Motor neuron (in vitro differentiated cells): ENCODE measurements at regions not wholly inside any gene's neighbourhood (a gene's known extent, or its start where the extent isn't known, plus 50 kb on each side); places are given as distances from the start of the nearest gene placed in this dataset.

Source experiments
- ATAC-seq, 8 experiments: fragments of 200-7000 bp; cut with Tn5 transposase; replicated peaks in 6 of 8; 2 replicates each; pipeline ENCODE4 v1.8.0; 2021; ENCODE audit warnings: mild to moderate bottlenecking in 8 of 8, moderate library complexity in 8 of 8
- H3K27ac ChIP-seq, 2 donors: fragments of 250-450 bp; sonication (Bioruptor Pico); 2 replicates each; pipeline ENCODE4 v1.9.0; 2021; ENCODE audit warnings: antibody characterized with exemption in 2 of 2, mild to moderate bottlenecking in 2 of 2, moderate library complexity in 1 of 2
- H3K4me1 ChIP-seq, 2 donors: fragments of 250-450 bp; sonication (Bioruptor Pico); replicated peaks in 1 of 2; 2 replicates each; pipeline ENCODE4 v1.6.1; 2021; ENCODE audit warnings: antibody characterized with exemption in 2 of 2, mild to moderate bottlenecking in 2 of 2, moderate library complexity in 1 of 2
- H3K4me3 ChIP-seq, 5 donors: fragments of 250-450 bp; sonication (Bioruptor Pico); 2 replicates each; pipeline ENCODE4 v1.9.0; 2021; ENCODE audit warnings: antibody characterized with exemption in 5 of 5, mild to moderate bottlenecking in 5 of 5, moderate library complexity in 4 of 5
- whole genome bisulfite sequencing, 10 experiments: fragments of 450-650 bp; shearing (Covaris generic); methylation state at CpG; one replicate each; pipeline ENCODE4 v1.0.0; 2022; 5-methylcytosine and 5-hydroxymethylcytosine counted together
- in situ Hi-C, 9 experiments: fragments of 400-800 bp; cut with MboI; loops; one replicate each; pipeline ENCODE4 v1.15.0; 2021; ENCODE audit warnings: low sequenced_read_pairs in 9 of 9, low pct_unique_long_range_greater_than_20kb in 2 of 9; ENCODE audit not compliant: unreplicated experiment in 9 of 9

DNA sequence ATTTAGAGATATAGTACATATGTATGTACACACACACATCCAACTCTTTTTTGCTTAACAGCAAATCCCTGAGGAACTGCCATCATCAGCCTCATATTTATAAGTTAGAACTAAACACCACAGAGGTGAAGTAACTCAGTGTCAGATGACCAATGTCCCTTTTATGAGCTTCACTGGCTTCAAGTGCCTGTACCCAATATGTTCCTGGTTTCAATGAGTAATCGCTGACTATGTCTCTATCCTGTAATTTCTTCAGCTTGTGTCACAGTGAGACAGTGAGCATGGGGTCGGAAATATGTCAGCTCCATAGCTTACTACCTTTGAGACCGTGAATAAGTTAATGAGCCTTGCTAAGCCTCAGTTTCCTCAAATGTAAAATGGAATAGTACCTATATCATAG lies 136.2 kb upstream of the RASGEF1B start:
- no peak overlapping the region for H3K27ac ChIP-seq
- in situ Hi-C loops: no loop called here
- peaks cover 9% of the 10 kb centered on the region in 2 donors for H3K4me1 ChIP-seq
- H3K4me3 ChIP-seq: no peak overlapping the region
- peak in 6 of 8 experiments; percentile 25 to 97 (median 78) for ATAC-seq
- WGBS, 10 experiments: 25 to 100% (median 93%) methylated on average over 2 to 3 of the region's 3 CpGs; no CpG with 5 or more reads in 3 of the 10 experiments

DNA sequence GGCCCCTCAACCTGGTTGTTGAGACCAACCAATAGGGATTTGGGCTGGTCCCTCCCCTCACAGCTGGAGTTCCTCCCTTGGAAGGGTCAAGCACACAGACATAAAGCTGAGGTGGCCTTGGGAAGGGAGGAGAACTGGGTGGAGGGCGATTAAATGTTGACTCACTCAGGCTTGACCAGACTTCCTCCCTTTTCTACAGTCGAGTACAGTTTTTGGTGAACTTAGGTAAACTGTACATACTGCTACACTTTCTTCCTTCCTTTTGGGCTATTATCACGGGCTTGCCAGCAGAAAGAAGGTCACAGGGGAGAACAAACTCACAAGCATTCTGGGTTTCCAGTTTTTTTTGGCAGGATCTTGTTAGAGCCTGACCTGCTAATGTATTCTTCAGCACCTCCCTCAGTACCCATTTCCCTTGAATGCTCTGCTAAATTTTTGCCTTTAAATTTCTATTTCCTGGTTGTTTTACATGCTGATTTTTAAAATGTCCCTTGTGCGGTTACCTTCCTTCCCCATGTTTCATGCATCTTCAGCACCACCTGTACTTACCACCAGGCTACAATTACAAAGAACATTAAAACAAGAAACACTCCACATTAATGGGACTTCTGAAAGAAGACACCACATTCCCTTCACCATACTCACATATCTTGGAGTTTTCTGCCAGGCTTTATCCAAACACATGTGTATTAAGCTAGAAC lies 135.2 kb upstream of the RASGEF1B start:
- in situ Hi-C loops: no loop called here
- no peak overlapping the region for H3K27ac ChIP-seq
- no peak overlapping the region for H3K4me3 ChIP-seq
- peaks cover 9% of the 10 kb centered on the region in 2 donors for H3K4me1 ChIP-seq
- peak in 3 of 8 experiments; percentile 69 to 96 (median 88) for ATAC-seq
- 4 to 100% (median 72%) methylated on average over 1 to 4 of the region's 4 CpGs for WGBS, 10 experiments

DNA sequence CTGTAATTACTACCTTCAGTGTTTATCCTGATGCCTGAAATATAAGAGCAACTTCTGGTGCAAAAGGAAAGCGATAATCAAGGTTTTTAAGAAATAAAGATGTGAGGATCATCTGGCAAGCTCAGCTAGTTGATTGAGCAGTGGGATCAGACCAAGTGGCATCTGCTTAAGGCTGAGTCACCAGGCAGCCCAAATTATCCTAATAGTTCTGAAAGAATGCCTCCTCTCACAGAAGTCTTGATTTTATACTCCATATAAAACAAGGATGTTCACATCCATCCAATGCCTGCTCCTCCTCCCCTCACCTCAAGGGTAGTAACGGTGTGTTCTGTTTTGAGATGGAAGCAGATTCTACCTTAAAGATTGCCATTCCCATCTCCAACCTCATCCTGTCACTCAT lies 134.5 kb upstream of the RASGEF1B start:
- peaks cover 9 to 12% of the 10 kb centered on the region in 2 donors for H3K4me1 ChIP-seq
- no peak overlapping the region for H3K4me3 ChIP-seq
- H3K27ac ChIP-seq: no peak overlapping the region
- in situ Hi-C loops: no loop called here
- peak in 2 of 8 experiments; percentile 7 to 10 for ATAC-seq
- 60 to 100% (median 100%) methylated on average over 1 to 2 of the region's 2 CpGs; no CpG with 5 or more reads in 3 of the 10 experiments for whole genome bisulfite sequencing, 10 experiments

DNA sequence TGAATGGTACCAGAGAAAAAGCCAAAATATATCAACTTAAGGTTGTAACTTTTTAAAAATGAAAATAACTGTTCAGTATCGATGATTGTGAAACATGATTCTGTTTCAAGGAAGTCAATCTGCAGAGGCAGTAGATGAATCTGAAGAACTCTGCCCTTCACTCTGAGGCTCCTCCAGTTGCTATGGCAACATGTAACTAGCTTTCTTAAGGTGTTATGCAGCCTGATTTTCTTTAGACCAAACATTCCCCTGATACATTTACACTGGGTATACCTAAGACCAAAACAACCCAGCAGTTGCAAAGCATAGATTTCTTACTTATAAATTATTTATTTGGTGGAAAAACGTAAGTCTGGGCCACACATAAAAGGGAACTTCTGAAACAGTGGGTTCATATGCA lies 133.6 kb upstream of the RASGEF1B start:
- H3K4me1 ChIP-seq: peaks cover 17 to 21% of the 10 kb centered on the region in 2 donors
- H3K4me3 ChIP-seq: no peak overlapping the region
- WGBS, 10 experiments: 57 to 100% (median 90%) methylated on average over 1 to 2 of the region's 2 CpGs; no CpG with 5 or more reads in 1 of the 10 experiments
- ATAC-seq: peak in 6 of 8 experiments; percentile 5 to 59 (median 44)
- H3K27ac ChIP-seq: no peak overlapping the region
- in situ Hi-C loops: no loop called here

DNA sequence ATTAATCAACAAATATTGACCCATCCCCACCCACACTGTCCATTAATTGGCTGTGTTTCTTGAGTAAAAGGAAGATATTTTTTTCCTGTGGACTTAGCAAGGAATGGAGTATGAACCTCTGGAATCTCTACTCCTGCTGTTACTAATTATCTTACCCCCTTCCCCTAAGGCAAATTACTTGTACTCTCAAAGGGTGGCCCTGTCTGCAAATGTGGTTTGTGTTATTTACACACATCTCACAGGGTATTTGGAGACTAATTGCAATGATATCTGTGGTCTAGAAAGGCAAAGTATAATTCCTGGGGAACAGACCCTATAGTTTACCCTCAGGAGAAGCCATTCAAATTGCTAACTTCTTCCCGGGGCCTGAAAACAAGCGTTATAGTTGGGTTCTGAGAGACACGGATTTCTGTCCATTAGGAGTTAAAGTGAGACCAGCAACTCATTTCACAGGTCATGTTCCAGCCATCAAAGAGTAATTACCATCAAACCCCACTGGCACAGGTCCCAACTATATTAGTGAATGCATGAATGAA lies 133.0 kb upstream of the RASGEF1B start:
- Histone ChIP-seq H3K4me1 (peaks cover 23 to 24% of the 10 kb centered on the region in 2 donors), H3K4me3 (no peak overlapping the region), H3K27ac (no peak overlapping the region)
- in situ Hi-C loops: no loop called here
- no peak for ATAC-seq
- WGBS, 10 experiments: 32 to 100% (median 82%) methylated on average over 1 to 3 of the region's 3 CpGs; no CpG with 5 or more reads in 2 of the 10 experiments

DNA sequence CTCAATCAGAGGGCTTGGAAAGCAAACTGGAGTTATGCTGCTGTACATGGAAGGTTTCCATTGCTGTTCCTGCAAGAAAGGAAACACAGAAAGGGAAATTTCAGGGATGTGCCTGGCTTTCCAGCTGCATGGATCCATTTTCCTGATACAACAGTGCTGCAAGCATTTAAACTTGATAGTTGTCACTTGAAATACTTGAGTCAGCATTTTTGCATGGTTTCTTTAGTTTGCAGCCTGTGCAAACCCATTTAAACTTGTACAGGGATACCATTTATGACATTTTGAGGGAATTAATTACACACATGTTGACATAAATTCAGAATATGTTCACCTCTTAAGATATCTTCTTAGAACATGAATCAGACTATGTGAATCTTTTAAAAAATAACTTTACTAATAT lies 131.1 kb upstream of the RASGEF1B start:
- Histone ChIP-seq H3K27ac (no peak overlapping the region), H3K4me3 (no peak overlapping the region), H3K4me1 (peaks cover 24 to 30% of the 10 kb centered on the region in 2 donors)
- in situ Hi-C loops: no loop called here
- no peak for ATAC-seq

DNA sequence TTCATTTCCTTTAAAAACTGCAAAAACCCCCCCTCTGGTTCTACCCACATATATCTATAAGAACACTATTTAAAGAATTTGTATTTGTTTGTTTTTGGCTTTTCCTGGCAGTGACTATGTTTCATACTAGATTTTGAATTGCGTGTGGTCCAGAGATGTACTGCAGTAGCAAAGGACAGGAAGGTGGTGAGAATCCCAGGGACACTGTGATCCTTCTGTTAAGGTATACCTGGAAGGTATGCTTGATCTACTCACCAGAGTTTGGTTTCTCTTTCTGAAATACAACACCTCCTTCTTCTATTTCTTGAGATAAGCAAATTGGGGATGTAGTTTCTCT lies 129.6 kb upstream of the RASGEF1B start:
- 78 to 100% (median 100%) methylated on average over 1 of the region's 1 CpG; no CpG with 5 or more reads in 1 of the 10 experiments for WGBS, 10 experiments
- in situ Hi-C loops: no loop called here
- H3K27ac ChIP-seq: no peak overlapping the region
- peaks cover 24 to 30% of the 10 kb centered on the region in 2 donors for H3K4me1 ChIP-seq
- H3K4me3 ChIP-seq: no peak overlapping the region
- ATAC-seq: peak in 7 of 8 experiments; percentile 10 to 70 (median 39)

DNA sequence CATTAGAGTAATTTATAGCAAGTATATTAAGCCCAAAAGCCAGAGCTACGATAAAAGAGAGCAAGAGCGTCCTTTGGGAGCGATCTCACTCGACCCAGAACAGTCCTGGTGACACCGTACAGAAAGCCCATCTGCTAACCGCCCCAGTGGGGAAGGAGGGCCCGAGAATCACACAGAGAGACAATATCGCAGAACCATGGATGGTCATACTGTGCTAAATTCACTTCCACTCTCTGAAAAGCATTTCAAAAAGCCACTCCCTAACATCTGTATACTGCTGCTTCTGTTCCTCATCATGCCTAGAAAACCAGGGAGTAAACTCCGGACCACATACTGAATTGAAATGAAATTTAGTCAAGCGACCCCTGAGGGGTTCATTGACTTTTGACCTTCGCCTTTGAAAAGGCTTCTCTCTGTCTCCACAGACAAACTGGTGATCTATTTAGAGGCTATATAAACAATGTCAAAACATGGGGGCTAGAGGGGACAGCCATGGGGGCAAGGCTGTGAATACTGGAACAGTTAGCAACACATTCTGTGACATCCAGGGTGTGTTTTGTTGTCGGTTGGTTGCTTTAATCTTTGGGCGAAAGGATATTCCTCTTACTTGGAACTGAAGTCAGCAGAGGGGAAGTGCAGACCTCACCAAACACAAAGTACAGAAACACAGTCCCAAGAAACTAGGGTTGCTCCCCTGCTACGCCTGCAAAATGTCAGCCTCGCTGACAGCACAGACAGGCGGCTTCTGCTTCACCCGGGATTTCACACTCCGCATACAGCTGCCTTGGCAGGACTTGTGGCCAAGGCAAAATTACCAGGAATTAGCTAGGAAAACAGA lies 129.0 kb upstream of the RASGEF1B start:
- peak in 7 of 8 experiments; percentile 35 to 83 (median 74) for ATAC-seq
- Histone ChIP-seq H3K27ac (no peak overlapping the region), H3K4me3 (no peak overlapping the region), H3K4me1 (peaks cover 24 to 30% of the 10 kb centered on the region in 2 donors)
- 20 to 89% (median 39%) methylated on average over 1 to 13 of the region's 18 CpGs for WGBS, 10 experiments
- in situ Hi-C loops: no loop called here

DNA sequence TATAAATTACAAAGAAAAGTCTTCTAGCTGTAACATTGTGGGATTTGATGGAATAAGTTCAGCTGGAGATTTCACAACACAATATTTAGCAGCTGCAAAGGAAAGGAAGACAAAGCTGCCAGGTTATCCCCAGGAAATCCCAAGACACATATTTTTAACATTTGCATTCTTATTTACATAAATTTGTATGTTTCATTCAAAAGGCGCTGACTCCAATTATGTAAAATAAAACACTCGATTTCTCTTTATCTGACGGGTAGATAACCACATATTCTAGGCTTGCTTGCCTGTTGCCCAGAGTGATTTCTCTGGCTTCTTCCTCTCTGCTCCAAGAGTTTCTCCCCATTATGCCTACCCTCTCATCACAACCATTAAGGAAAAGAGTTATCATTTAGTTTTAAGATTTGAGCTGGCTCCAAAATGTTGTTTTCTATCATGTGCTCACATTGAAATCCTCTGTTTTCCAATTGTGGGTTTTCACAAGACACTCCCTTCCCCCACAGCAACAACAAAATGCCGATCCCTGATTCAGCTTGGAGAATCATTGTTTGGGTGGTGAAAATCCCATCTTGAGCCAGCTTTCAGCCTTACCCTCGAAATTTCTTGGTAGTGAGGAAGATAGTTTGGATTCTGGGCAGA lies 128.2 kb upstream of the RASGEF1B start:
- peak in 5 of 8 experiments; percentile 34 to 86 (median 80) for ATAC-seq
- WGBS, 10 experiments: 0 to 75% (median 25%) methylated on average over 2 to 5 of the region's 5 CpGs

DNA sequence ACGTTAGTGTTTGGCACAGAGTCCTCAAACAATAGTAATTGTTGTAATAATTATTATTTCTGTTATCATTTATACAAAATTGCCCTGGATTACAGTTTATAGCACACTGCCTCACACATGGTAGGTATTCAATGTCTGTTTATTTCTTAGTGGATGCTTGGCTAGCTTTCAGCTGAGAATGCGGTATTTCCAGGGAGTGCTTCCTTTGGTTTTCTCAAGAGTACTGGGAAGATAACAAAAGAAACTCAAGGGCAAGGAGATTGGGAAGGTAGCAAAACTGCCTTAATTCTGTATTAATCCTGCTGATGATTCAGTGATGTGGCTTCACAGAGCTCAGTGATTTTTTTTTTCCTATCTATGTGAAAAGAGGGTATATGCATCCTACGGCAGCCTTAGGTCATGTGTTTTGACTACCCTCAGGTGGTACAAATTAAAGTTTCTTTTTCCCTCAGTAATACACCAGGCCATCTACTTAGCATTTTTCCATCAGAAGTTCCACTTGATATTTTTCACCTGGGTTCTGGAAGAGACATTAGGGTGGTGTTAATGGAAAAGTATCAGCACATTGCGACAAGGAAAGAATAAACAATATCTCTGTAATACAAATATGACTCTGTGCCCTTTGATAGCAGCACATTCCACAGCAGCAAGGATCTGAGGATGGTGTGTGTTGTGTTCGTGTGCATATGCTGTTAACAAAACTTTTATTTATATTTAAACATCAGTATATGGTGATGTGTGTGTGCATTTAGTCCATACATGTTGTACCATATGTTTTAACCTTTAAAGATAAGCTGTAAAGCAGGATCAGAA lies 124.3 kb upstream of the RASGEF1B start:
- H3K27ac ChIP-seq: no peak overlapping the region
- H3K4me1 ChIP-seq: peaks cover 11 to 20% of the 10 kb centered on the region in 2 donors
- no peak for ATAC-seq
- in situ Hi-C loops: no loop called here
- 43 to 100% (median 61%) methylated on average over 2 to 5 of the region's 5 CpGs for WGBS, 10 experiments
- no peak overlapping the region for H3K4me3 ChIP-seq

More for the DNA sequence above, 128.2 kb upstream of the RASGEF1B start:
- in situ Hi-C loops: no loop called here
- H3K4me1 ChIP-seq: peaks cover 18 to 21% of the 10 kb centered on the region in 2 donors
- no peak overlapping the region for H3K4me3 ChIP-seq
- no peak overlapping the region for H3K27ac ChIP-seq

DNA sequence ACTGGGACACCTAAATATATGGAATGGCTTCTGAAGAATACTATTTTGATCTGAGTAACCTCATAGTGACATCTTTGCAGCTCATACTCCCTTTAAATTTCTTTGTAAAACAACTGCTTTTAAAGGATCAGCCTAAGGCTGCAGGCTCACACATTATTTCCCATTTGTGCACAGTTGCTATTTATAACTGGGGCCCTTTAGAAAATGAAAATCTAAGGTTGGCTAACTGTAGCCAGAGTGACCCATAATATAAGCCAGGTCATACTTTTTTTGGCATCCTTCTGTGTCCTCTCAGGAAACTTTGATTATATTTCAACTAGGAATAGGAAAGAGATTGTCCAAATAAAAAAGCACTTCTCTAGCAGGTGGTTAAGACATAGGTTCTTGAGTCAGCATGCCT lies 123.6 kb upstream of the RASGEF1B start:
- no peak overlapping the region for H3K4me3 ChIP-seq
- H3K27ac ChIP-seq: no peak overlapping the region
- in situ Hi-C loops: no loop called here
- peaks cover 4 to 13% of the 10 kb centered on the region in 2 donors for H3K4me1 ChIP-seq
- no peak for ATAC-seq

DNA sequence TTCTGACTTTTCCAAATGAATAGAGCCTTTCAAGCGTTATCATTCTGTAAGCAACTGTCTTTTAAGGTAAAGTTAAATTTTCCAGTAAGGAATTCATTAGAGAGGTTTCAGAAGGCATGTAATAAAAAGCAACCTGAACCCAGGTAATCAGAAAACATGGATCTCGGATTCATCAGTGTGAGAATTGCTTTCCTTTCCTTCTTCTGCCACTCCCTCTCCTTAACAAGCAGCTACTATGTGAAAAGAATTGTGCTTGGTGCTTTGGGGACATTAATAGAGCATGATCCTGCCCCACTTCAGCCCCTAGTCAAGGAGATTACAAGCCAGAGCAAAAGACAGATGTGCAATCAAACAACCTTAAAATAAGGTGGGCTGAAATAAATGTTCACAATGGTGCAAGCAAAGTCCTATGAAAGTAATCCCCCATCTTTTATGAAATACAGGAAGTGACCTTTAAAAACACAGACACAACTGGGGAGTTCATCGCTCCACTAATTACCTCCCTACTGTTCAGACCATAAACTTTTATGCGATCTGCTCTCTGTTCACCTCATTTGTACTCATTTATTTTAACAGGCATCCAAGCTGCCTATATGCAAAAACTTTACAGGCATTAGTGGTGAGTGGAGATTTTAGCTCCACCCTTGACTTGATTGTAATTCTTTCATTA lies 122.9 kb upstream of the RASGEF1B start:
- Histone ChIP-seq H3K27ac (no peak overlapping the region), H3K4me3 (no peak overlapping the region), H3K4me1 (peaks cover 0 to 6% of the 10 kb centered on the region in 2 donors)
- in situ Hi-C loops: no loop called here
- no peak for ATAC-seq
- 50 to 100% (median 90%) methylated on average over 1 to 4 of the region's 4 CpGs for WGBS, 10 experiments
